ENCODE measurements at regions not wholly inside any gene's neighbourhood (a gene's known extent, or its start where the extent isn't known, plus 50 kb on each side); places are given as distances from the start of the nearest gene placed in this dataset.
"Not testable (repeated sequence)": the region's sequence is repeated elsewhere in the genome, so short reads cannot be mapped to it uniquely, and the experiment has no call there.

GRCh38 chr3:29152379-29152778 is 128.5 kb upstream of the RBMS3 start:
- no peak for DNase-seq

- DNase-seq, result no peak
Measured at GRCh38 chr3:29153811-29154210, 127.1 kb upstream of the RBMS3 start.

GRCh38 chr3:29156086-29156715 is 124.7 kb upstream of the RBMS3 start:
- DNase-seq, result no peak

GRCh38 chr3:29164825-29165224 is 116.0 kb upstream of the RBMS3 start:
- DNase-seq, result no peak

GRCh38 chr3:29167180-29167579 is 113.7 kb upstream of the RBMS3 start:
- DNase-seq, result no peak

GRCh38 chr3:29168081-29168480 is 112.8 kb upstream of the RBMS3 start:
- DNase-seq, result no peak

GRCh38 chr3:29168696-29169095 is 112.2 kb upstream of the RBMS3 start:
- DNase-seq, result no peak

GRCh38 chr3:29169451-29169850 is 111.4 kb upstream of the RBMS3 start:
- DNase-seq, result no peak

- DNase-seq, result no peak
Measured at GRCh38 chr3:29171043-29171990, 109.6 kb upstream of the RBMS3 start.

- no peak for DNase-seq
Measured at GRCh38 chr3:29176501-29176900, 104.4 kb upstream of the RBMS3 start.

- no peak for DNase-seq
Measured at GRCh38 chr3:29178809-29179793, 101.8 kb upstream of the RBMS3 start.

- no peak for DNase-seq
Measured at GRCh38 chr3:29181149-29181780, 99.6 kb upstream of the RBMS3 start.

GRCh38 chr3:29181872-29182271 is 99.0 kb upstream of the RBMS3 start:
- no peak for DNase-seq

GRCh38 chr3:29182828-29183227 is 98.0 kb upstream of the RBMS3 start:
- not testable (repeated sequence) for DNase-seq

GRCh38 chr3:29183346-29184087 is 97.4 kb upstream of the RBMS3 start:
- no peak for DNase-seq

- no peak for DNase-seq
Measured at GRCh38 chr3:29185706-29186105, 95.2 kb upstream of the RBMS3 start.

- no peak for DNase-seq
Measured at GRCh38 chr3:29186131-29186599, 94.7 kb upstream of the RBMS3 start.

- no peak for DNase-seq
Measured at GRCh38 chr3:29186982-29187725, 93.7 kb upstream of the RBMS3 start.

- no peak for DNase-seq
Measured at GRCh38 chr3:29189328-29189727, 91.5 kb upstream of the RBMS3 start.

GRCh38 chr3:29194139-29194538 is 86.7 kb upstream of the RBMS3 start:
- no peak for DNase-seq

GRCh38 chr3:29195056-29195455 is 85.8 kb upstream of the RBMS3 start:
- DNase-seq, result no peak

Data from activated CD8-positive, alpha-beta memory T cell treated with anti-CD3 and anti-CD28 coated beads, Interleukin-2, amount 50 U/mL, for 4 hours (primary cell).